Choroid plexus epithelial cell (primary cell): ENCODE measurements at regions not wholly inside any gene's neighbourhood (a gene's known extent, or its start where the extent isn't known, plus 50 kb on each side); places are given as distances from the start of the nearest gene placed in this dataset.
A peak's percentile ranks its signal among the peaks of the same experiment; 100 is the strongest.

Source experiments
- DNase-seq: peaks from one replicate; pipeline ENCODE4 v3.0.0-alpha.2; 2010; ENCODE audit warnings: low read depth
- H3K4me3 ChIP-seq: 2 replicates; pipeline ENCODE4 v1.5.1; 2011; ENCODE audit warnings: low read depth, mild to moderate bottlenecking, control low read depth, low read length, moderate library complexity
- CTCF ChIP-seq: conservative IDR thresholded peaks from 2 replicates; pipeline ENCODE4 v1.5.1; 2011; ENCODE audit warnings: low read depth, mild to moderate bottlenecking, control low read depth, inconsistent platforms, low read length, moderate library complexity

DNA sequence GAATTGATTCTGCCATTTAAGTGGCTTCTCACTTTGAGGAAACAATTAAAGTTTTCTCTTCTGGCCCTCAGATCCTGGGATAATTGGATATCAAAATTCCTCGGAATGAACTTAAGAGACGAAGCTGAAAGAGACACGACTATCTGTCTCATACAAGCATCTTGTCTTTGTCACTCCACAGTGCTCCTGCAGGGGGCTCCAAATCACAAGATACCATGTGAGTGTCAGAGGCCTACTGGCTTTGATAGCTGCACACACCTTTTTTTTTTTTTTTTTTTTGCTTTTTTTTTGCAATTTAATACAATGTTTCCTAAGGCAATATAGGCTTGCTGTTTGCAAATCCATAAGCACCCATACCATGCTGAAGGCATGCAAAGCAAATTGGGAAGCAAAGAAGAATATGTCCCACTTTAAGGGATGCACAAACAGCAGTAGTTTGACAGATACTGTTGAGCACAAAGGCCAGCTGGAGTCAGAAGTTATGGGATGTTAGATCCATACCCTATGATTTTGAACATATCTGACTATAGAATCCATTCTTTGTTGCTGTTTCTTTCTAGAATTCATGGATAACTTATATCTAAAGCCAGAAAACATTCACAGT, 109.0 kb upstream of the CBLN2 start:
- DNase-seq = peak; percentile 65
- TF ChIP-seq CTCF = peak; percentile 60
- no peak overlapping the region for H3K4me3 ChIP-seq

- no peak overlapping the region for H3K4me3 ChIP-seq
- no peak for DNase-seq
- TF ChIP-seq CTCF = no peak
Measured at GRCh38 chr18:72651033-72651432, 106.9 kb upstream of the CBLN2 start.

DNA sequence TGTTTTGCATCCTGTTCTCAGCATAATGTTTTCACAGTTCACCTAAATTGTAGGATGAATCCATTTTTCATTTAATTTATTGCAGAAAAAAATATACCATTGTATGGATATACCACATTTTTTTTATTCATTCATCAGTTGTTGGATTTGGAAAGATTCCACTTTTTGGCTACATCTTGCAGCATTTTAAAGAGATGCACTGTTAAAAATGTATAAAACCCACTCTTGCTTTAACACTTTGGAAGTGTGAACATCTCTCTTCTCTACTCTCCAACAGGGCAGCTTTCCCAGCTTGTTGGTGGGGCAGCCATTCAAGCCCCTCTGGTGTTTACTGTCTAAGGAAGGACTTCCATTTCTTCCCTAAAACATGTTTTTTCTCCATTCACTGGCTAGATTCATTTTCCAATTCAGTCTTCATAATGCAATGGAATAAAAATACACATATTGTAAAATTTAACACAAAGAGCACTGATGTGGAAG, 104.4 kb upstream of the CBLN2 start:
- DNase-seq = no peak
- no peak for TF ChIP-seq CTCF
- H3K4me3 ChIP-seq = no peak overlapping the region

- H3K4me3 ChIP-seq = no peak overlapping the region
- no peak for TF ChIP-seq CTCF
- no peak for DNase-seq
Measured at GRCh38 chr18:72648079-72648478, 103.9 kb upstream of the CBLN2 start.

GRCh38 chr18:72640557-72640956, 96.4 kb upstream of the CBLN2 start:
- no peak for DNase-seq
- TF ChIP-seq CTCF = no peak
- H3K4me3 ChIP-seq = no peak overlapping the region

DNA sequence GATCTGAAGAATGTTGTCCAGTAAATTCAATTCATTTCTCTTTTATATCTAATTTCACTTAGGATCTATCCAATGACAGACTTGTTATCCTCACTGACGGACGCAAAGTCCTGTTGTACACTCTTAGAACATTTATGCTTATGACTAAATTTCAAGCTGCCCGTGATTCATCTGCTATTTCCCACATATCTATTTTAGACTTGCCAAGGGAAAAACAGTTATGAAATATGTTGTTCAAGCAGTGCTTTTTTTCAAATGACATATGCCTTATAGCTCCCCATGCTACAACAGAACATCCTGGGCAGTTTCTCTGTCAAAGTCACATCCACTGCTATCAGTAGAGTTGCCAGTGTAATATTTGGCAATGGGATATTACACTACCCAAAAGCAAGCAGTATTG, 94.2 kb upstream of the CBLN2 start:
- TF ChIP-seq CTCF = no peak
- no peak overlapping the region for H3K4me3 ChIP-seq
- DNase-seq = no peak

- DNase-seq = no peak
- TF ChIP-seq CTCF = no peak
- no peak overlapping the region for H3K4me3 ChIP-seq
Measured at GRCh38 chr18:72637721-72638120, 93.6 kb upstream of the CBLN2 start.
